Dermis blood vessel endothelial cell (primary cell): ENCODE measurements at regions not wholly inside any gene's neighbourhood (a gene's known extent, or its start where the extent isn't known, plus 50 kb on each side); places are given as distances from the start of the nearest gene placed in this dataset.
"Not testable (repeated sequence)": the region's sequence is repeated elsewhere in the genome, so short reads cannot be mapped to it uniquely, and the experiment has no call there.

Source experiments
- DNase-seq: peaks from one replicate; pipeline ENCODE4 v3.0.0; 2010

GRCh38 chrX:63285375-63285774 is 65.8 kb downstream of the SPIN4 start:
- no peak for DNase-seq

- DNase-seq, result no peak
Measured at GRCh38 chrX:63284659-63285058, 66.5 kb downstream of the SPIN4 start.

GRCh38 chrX:63283348-63283747 is 67.8 kb downstream of the SPIN4 start:
- no peak for DNase-seq

GRCh38 chrX:63282828-63283227 is 68.3 kb downstream of the SPIN4 start:
- DNase-seq, result no peak

- peak; percentile 28 for DNase-seq
Measured at GRCh38 chrX:63282077-63282476, 69.1 kb downstream of the SPIN4 start.

- peak; percentile 41 for DNase-seq
Measured at GRCh38 chrX:63281465-63281864, 69.7 kb downstream of the SPIN4 start.

- not testable (repeated sequence) for DNase-seq
Measured at GRCh38 chrX:63277394-63277793, 73.7 kb downstream of the SPIN4 start.

GRCh38 chrX:63275127-63275526 is 76.0 kb downstream of the SPIN4 start:
- peak; percentile 40 for DNase-seq

GRCh38 chrX:63270873-63271272 is 80.3 kb downstream of the SPIN4 start:
- no peak for DNase-seq

- DNase-seq, result no peak
Measured at GRCh38 chrX:63258144-63258543, 93.0 kb downstream of the SPIN4 start.

GRCh38 chrX:63250253-63250868 is 100.8 kb downstream of the SPIN4 start:
- peak; percentile 85 for DNase-seq

GRCh38 chrX:63242689-63243088 is 108.4 kb downstream of the SPIN4 start:
- DNase-seq, result not testable (repeated sequence)

- DNase-seq, result not testable (repeated sequence)
Measured at GRCh38 chrX:63235963-63236362, 115.2 kb downstream of the SPIN4 start.

- DNase-seq, result not testable (repeated sequence)
Measured at GRCh38 chrX:63233013-63233412, 118.1 kb downstream of the SPIN4 start.

GRCh38 chrX:63218202-63218601 is 132.9 kb downstream of the SPIN4 start:
- not testable (repeated sequence) for DNase-seq

GRCh38 chrX:63217549-63217948 is 133.6 kb downstream of the SPIN4 start:
- DNase-seq, result not testable (repeated sequence)

GRCh38 chrX:63209645-63210044 is 141.5 kb downstream of the SPIN4 start:
- DNase-seq, result not testable (repeated sequence)

- not testable (repeated sequence) for DNase-seq
Measured at GRCh38 chrX:63209128-63209527, 142.0 kb downstream of the SPIN4 start.

GRCh38 chrX:63204266-63205074 is 146.7 kb downstream of the SPIN4 start:
- not testable (repeated sequence) for DNase-seq

GRCh38 chrX:63201987-63202386 is 149.1 kb downstream of the SPIN4 start:
- DNase-seq, result not testable (repeated sequence)

- not testable (repeated sequence) for DNase-seq
Measured at GRCh38 chrX:63198693-63199092, 152.4 kb downstream of the SPIN4 start.

- DNase-seq, result not testable (repeated sequence)
Measured at GRCh38 chrX:63192366-63193041, 158.6 kb downstream of the SPIN4 start.

- no peak for DNase-seq
Measured at GRCh38 chrX:63186137-63186536, 165.0 kb downstream of the SPIN4 start.
